HPDE6-E6E7 (cell line): ENCODE measurements at regions not wholly inside any gene's neighbourhood (a gene's known extent, or its start where the extent isn't known, plus 50 kb on each side); places are given as distances from the start of the nearest gene placed in this dataset.
"Not testable (repeated sequence)": the region's sequence is repeated elsewhere in the genome, so short reads cannot be mapped to it uniquely, and the experiment has no call there.

Source experiments
- DNase-seq: peaks from one replicate; pipeline ENCODE4 v3.0.0; 2011; ENCODE audit warnings: missing footprints; ENCODE audit errors: extremely low spot score

DNA sequence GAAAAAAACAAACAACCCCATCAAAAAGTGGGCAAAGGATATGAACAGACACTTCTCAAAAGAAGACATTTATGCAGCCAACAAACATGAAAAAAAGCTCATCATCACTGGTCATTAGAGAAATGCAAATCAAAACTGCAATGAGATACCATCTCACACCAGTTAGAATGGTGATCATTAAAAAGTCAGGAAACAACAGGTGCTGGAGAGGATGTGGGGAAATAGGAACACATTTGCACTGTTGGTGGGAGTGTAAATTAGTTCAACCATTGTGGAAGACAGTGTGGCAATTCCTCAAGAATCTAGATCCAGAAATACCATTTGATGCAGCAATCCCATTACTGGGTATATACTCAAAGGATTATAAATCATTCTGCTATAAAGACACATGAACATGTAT lies 85.5 kb upstream of the WSB1 start:
- not testable (repeated sequence) for DNase-seq

DNA sequence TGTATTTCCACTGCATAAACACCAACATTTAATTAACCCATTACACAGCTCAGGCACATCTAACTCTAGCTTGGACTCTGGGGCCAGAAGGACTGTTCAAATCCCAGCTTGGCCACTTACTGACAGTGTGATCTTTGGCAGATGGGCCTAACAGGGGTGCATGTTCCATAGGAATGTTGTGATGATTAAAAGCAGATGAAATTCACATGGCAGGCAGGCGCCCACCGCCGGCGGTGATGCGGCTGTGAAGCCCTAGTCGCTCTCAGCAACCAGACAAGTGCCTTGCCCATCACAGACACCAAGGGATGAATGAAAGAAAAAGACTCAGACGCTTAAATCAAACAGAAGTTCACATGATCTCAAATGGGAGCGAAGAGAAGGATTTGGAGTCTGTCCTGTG lies 84.6 kb upstream of the WSB1 start:
- DNase-seq = no peak

GRCh38 chr17:27210809-27211208 lies 83.1 kb upstream of the WSB1 start:
- not testable (repeated sequence) for DNase-seq

DNA sequence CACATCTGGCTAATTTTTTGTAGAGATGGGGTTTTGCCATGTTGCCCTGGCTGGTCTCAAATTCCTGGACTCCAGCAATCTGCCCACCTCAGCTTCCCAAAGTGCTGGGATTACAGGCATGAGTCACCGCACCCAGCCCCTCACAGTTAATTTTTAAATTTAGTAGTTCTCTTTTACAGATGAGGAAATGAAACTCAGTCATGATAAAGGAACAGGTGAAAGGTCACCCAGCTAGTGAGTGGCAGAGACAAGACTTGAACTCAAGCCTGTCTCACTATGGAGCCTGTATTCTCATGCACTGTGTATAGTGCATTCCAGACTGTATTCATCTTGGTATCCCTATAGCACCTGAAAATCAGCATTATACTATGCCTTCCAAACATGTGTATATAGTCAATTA lies 77.1 kb upstream of the WSB1 start:
- DNase-seq = no peak

- no peak for DNase-seq
These were observed 76.3 kb upstream of the WSB1 start for GRCh38 chr17:27217631-27218030.

DNA sequence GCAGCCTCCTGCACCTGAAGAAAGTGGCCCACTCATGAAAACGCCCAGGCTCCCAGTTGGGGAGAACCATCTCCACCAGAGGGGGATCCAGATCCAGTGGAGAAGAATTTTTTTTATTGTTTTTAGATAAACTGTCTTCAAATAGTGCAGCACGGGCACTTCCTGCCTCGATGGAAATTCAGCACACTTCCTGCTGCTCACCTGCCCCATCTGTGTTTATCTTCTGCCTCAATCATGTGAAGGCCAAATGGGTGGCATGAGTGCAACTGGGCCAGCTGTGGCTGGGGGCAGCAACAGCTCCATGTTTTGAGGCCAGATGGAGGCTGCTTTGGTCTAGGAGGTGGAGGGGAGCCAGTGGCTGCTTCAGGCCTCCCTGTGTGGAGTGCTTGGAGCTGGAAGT lies 75.9 kb upstream of the WSB1 start:
- no peak for DNase-seq

DNA sequence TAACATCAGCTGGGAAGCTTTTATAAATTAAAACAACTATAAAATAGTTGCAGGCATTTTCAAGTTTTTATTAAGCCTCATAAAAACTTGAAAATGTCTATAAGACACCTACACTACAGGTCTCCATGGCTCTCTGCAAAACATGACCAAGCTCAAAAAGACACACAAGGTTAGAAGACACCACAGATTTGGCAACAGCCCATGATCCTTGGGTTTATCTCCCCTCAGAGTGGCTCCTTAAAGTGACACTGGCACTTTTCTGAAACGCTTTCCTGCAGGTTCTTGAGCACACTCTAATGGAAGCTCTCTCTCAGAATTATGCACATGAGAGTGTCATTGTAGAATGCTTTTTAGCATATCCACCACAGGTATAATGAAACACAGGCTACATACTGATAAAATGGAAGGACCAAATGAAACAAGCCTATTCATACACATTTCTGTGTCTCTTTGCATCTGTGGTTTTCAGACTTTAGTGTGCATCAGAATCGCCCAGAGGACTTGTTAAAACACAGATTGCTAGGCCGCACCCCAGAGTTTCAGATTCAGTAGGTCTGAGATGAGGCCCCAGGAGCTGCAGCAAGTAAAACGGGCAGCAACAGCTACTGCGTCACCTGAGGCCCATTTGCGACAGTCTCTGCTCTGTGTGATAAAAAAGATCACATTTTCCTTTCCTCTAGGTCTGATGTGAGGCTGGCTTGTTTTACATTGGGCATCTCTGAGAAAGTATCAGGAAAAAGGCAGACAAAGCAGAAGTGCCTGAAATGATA lies 75.0 kb upstream of the WSB1 start:
- DNase-seq = no peak

DNA sequence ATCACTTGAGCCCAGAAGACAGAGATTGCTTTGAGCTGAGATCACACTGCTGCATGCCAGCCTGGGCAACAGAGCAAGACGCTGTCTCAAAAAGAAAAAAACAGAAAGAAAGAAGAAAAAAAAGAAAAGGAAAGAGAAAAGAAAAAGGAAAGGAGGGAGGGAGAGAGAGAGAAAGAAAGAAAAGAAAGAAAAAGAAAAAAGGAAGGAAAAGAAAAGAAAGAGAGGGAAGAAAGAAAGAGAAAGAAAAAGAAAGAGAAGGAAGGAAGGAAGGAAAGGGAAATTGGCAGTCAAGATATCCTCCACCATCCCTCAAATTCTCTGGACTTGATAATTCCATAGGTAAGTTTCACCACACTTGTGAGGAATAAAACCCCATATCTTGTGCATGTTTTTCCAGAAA lies 71.4 kb upstream of the WSB1 start:
- no peak for DNase-seq

DNA sequence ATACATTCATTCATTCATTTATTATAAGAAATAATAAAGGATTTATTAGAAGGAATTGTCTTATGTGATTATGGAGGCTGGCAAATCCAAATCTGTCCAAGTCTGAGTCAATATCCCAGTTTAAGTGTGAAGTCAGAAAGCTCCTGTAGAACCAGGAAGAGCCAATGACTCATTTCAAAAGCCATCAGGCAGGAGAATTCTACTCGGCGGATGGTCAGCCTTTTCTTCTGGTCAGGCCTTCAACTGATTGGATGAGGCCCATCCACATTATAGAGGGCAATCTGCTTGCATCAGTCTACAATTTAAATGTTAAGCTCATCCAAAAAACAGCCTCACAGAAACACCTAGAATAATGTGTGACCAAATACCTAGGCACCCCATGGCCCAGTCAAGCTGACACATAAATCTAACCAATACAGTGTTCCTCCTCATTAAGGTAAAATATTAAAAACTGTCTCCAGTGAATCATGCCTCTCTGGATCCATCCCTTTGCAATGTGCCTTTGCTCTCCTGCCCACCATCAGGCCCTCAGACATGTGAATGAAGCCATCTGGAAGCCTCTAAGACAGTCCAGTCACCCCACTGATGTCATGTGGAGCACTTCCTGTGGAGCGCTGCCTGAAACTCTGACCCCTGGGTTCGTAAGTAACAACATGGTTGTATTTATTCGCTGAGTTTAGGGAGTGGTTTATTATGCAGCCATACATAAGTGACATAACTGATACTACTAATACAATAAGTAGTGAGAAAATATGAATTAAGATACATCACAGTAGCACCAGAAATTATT lies 69.2 kb upstream of the WSB1 start:
- no peak for DNase-seq

DNA sequence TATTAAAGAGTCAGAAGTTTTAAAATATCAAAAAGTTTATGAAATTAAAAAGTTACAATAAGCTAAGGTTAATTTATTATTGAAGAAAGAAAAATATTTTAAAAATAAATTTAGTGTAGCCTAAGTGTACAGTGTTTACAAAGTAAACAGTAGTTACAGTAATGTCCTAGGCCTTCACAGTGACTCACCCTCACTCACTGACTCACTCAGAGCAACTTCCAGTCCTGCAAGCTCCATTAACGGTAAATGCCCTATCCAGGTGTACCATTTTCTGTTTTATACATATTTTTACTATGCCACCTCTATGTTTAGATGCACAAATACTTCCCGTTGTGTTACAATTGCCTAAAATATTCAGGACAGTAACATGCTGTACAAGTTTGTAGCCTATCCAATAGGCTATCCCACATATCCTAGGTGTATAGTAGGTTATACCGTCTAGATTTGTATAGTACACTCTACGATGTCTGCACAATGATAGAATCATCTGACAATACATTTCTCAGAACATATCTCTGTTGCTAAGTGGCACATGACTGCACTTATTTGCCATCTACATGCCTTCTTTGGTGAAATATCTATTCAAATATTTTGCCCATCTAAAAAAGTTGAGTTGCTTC lies 67.2 kb upstream of the WSB1 start:
- DNase-seq = no peak

GRCh38 chr17:27230996-27231395 lies 62.9 kb upstream of the WSB1 start:
- DNase-seq = no peak

GRCh38 chr17:27232328-27232727 lies 61.6 kb upstream of the WSB1 start:
- no peak for DNase-seq

DNA sequence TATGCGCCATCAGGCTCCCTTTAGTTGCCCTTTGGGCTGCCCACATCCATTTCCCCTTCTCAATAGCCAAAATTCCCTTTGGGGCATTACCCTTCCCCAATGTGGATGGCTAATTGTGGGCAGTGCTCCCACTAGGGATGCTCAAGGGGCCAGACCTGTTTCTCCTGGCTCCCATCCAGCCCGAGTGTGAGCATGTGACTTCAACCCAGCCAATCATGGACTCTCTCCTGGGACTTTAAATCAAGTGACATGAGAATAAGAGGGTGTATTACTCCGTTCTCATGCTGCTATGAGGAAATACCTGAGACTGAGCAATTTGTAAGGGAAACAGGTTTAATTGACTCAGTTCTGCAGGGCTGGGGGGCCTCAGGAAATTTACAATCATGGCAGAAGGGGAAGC lies 60.9 kb upstream of the WSB1 start:
- DNase-seq = no peak

DNA sequence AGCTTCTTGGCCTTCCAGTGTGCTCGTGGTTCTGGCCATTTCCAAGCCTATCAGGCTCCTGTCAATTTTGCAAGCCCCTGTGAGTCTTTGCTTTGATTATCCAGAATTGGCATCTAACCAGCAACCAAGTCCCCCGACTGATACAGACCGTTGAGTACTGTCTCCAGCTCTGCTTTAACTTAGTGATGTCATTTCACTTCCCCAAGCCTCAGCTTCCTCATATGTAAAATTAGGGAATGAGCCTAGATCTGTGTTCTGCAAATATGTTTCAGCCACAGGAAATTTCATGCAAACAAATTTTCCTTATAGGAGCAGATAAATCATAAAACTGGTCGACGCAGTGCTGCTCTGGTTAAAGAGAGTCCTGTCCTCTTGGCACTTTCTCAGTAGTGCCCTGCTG lies 60.1 kb upstream of the WSB1 start:
- no peak for DNase-seq

- no peak for DNase-seq
These were observed 57.1 kb upstream of the WSB1 start for GRCh38 chr17:27236717-27237315.

GRCh38 chr17:27237890-27238289 lies 56.0 kb upstream of the WSB1 start:
- DNase-seq = no peak

DNA sequence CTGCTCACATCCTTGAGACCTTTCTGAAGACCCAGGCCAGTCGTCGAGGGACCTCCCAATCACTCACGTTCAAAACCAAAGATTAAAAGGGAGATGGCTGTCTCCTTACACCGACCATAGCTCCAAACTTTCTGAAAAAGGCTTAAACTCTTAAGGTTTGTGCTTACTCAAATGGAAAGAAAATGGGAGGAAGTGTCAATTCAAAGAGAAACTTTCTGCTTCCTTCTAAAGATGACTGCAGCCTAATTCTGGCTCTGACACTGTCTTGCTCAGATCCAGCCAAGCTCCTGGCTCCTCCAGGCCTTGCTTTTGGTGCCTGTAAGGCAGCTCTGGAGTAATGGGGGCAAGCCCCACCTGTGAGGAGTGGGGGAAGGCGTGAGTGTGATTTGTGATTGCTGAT lies 54.9 kb upstream of the WSB1 start:
- DNase-seq = no peak

GRCh38 chr17:27239584-27239983 lies 54.3 kb upstream of the WSB1 start:
- no peak for DNase-seq

GRCh38 chr17:27240086-27240801 lies 53.7 kb upstream of the WSB1 start:
- DNase-seq = no peak

- DNase-seq = no peak
These were observed 53.1 kb upstream of the WSB1 start for GRCh38 chr17:27240802-27241155.

GRCh38 chr17:27241346-27241946 lies 52.5 kb upstream of the WSB1 start:
- DNase-seq = peak; percentile 82

DNA sequence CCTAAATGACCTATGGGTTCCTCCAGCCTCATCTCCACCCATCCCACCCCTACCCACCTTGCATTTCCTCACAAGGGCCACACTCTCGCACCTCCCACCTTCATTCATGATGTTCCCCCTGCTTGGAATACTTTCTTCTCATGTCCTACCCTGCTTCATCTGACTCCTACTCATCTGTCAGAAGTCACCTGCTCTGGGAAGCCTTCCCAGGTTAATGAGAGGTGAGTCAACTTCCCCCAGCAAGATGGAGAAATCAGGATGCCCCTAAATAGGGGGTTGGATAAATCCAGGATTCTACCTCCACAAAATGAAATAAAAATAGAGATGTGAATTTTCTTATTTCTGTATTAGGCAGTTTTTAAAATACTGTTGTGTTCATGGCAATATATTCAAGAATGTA lies 51.0 kb upstream of the WSB1 start:
- DNase-seq = no peak
